ENCODE measurements at regions not wholly inside any gene's neighbourhood (a gene's known extent, or its start where the extent isn't known, plus 50 kb on each side); places are given as distances from the start of the nearest gene placed in this dataset.

DNA sequence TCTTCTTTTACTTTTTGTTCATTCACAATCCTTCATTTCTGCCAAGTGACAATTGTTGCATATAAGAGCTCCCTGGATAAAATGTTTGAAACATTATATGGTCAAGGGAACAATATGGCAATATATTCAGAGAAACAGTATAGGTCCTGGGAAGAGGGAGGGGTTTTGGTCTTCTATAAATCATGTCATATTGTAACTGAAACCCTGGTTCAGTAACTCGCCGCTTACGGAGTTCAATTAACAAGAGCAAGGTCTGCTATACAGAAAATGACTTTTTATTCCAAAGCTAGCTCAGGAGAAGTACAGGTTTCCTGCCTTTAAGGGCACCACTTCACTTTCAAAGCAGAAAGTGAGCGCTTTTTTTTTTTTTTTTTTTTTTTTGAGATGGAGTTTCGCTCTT lies 522.1 kb upstream of the TGFBR2 start:
- Histone ChIP-seq H3K4ac (ENCODE audit: low read depth, low read length) (no peak overlapping the region), H2AK9ac (replicated peaks; ENCODE audit: low read depth, low read length, poor library complexity) (no peak overlapping the region), H3K9me3 (ENCODE audit: control insufficient read depth, insufficient read depth, low read length) (no peaks in the 10 kb centered on the region), H2BK120ac (ENCODE audit: low read depth, low read length) (no peak overlapping the region), H3K9me1 (ENCODE audit: insufficient read depth, low read length) (peaks cover 3% of the 10 kb centered on the region; the same call in 1 of the 2 replicates), H3K14ac (replicated peaks; ENCODE audit: low read depth, low read length) (no peak overlapping the region), H4K5ac (ENCODE audit: low read depth, low read length) (no peak overlapping the region), H3K9ac (ENCODE audit: low read depth, low read length) (no peak overlapping the region), H3K23ac (ENCODE audit: low read depth, low read length) (no peak overlapping the region), H2BK20ac (ENCODE audit: low read depth, low read length) (no peak overlapping the region), H4K8ac (ENCODE audit: low read depth in 2 of 2, low read length in 2 of 2) (no peak overlapping the region), H2AK5ac (ENCODE audit: low read depth, low read length) (no peak overlapping the region), H3K56ac (ENCODE audit: extremely low read depth, insufficient read depth, low read length) (no peak overlapping the region), H4K20me1 (ENCODE audit: insufficient read depth, low read length) (no peaks in the 10 kb centered on the region), H3K4me3 (ENCODE audit: insufficient read depth, low read depth, low read length) (no peak overlapping the region), H2AFZ (replicated peaks; ENCODE audit: low read length, poor library complexity) (no peak overlapping the region), H2BK15ac (ENCODE audit: low read depth, low read length) (no peak overlapping the region), H4K91ac (ENCODE audit: insufficient read depth, low read depth, low read length) (no peak overlapping the region), H3K4me1 (ENCODE audit: control insufficient read depth, insufficient read depth, low read length) (no peaks in the 10 kb centered on the region), H3K36me3 (ENCODE audit: control insufficient read depth, insufficient read depth, low read length) (no peaks in the 10 kb centered on the region), H3K18ac (ENCODE audit: low read depth, low read length) (no peak overlapping the region), H3K27me3 (ENCODE audit: control insufficient read depth, insufficient read depth, low read length) (no peaks in the 10 kb centered on the region), H3K27ac (ENCODE audit: insufficient read depth, low read length) (no peak overlapping the region), H3K79me1 (ENCODE audit: low read depth in 1 of 2, low read length in 2 of 2) (no peaks in the 10 kb centered on the region), H2BK5ac (ENCODE audit: low read depth, low read length, poor library complexity, severe bottlenecking) (no peak overlapping the region), H3K4me2 (ENCODE audit: low read depth, low read length) (no peak overlapping the region)
- in situ Hi-C loops (cut with MboI; ENCODE audit: low sequenced_read_pairs): no loop called here
- POLR2A ChIA-PET (ENCODE audit: unreplicated experiment): no interaction called here
- BruUV-seq (replicated peaks): no TSS peak
- TF ChIP-seq RAD21 (IDR thresholded peaks at IDR 0.05; ENCODE audit: low read length) (no peak), NFE2L2 (IDR thresholded peaks at IDR 0.05; ENCODE audit: low read depth, low read length) (no peak), MAZ (IDR thresholded peaks at IDR 0.05; ENCODE audit: borderline replicate concordance, low read depth, low read length) (no peak), POLR2A (IDR thresholded peaks at IDR 0.05; ENCODE audit: low read depth, low read length) (no peak), MXI1 (IDR thresholded peaks at IDR 0.05; ENCODE audit: borderline replicate concordance, low read depth, low read length) (no peak), CEBPB (IDR thresholded peaks at IDR 0.05; ENCODE audit: low read depth, low read length) (no peak), MAFK (IDR thresholded peaks at IDR 0.05; ENCODE audit: low read depth, low read length) (no peak), SMC3 (IDR thresholded peaks at IDR 0.05; ENCODE audit: low read depth, low read length) (no peak), RCOR1 (IDR thresholded peaks at IDR 0.05; ENCODE audit: insufficient replicate concordance, low read length) (no peak), BHLHE40 (IDR thresholded peaks at IDR 0.05; ENCODE audit: low read depth, low read length) (no peak), RFX5 (IDR thresholded peaks at IDR 0.05; ENCODE audit: low read depth, low read length) (no peak), FOS (IDR thresholded peaks at IDR 0.05; ENCODE audit: low read depth, low read length) (no peak), CHD1 (IDR thresholded peaks at IDR 0.05; ENCODE audit: low read depth, low read length) (no peak)
- TF ChIP-seq, protein P1, sequence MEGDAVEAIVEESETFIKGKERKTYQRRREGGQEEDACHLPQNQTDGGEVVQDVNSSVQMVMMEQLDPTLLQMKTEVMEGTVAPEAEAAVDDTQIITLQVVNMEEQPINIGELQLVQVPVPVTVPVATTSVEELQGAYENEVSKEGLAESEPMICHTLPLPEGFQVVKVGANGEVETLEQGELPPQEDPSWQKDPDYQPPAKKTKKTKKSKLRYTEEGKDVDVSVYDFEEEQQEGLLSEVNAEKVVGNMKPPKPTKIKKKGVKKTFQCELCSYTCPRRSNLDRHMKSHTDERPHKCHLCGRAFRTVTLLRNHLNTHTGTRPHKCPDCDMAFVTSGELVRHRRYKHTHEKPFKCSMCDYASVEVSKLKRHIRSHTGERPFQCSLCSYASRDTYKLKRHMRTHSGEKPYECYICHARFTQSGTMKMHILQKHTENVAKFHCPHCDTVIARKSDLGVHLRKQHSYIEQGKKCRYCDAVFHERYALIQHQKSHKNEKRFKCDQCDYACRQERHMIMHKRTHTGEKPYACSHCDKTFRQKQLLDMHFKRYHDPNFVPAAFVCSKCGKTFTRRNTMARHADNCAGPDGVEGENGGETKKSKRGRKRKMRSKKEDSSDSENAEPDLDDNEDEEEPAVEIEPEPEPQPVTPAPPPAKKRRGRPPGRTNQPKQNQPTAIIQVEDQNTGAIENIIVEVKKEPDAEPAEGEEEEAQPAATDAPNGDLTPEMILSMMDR (conservative IDR thresholded peaks at IDR 0.05; ENCODE audit: low read depth, low read length): no peak
- TF ChIP-seq, protein P2, sequence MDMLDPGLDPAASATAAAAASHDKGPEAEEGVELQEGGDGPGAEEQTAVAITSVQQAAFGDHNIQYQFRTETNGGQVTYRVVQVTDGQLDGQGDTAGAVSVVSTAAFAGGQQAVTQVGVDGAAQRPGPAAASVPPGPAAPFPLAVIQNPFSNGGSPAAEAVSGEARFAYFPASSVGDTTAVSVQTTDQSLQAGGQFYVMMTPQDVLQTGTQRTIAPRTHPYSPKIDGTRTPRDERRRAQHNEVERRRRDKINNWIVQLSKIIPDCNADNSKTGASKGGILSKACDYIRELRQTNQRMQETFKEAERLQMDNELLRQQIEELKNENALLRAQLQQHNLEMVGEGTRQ (IDR thresholded peaks at IDR 0.05; ENCODE audit: low read depth, low read length): no peak
- TF ChIP-seq, protein P3, sequence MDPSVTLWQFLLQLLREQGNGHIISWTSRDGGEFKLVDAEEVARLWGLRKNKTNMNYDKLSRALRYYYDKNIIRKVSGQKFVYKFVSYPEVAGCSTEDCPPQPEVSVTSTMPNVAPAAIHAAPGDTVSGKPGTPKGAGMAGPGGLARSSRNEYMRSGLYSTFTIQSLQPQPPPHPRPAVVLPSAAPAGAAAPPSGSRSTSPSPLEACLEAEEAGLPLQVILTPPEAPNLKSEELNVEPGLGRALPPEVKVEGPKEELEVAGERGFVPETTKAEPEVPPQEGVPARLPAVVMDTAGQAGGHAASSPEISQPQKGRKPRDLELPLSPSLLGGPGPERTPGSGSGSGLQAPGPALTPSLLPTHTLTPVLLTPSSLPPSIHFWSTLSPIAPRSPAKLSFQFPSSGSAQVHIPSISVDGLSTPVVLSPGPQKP (IDR thresholded peaks at IDR 0.05; ENCODE audit: borderline replicate concordance, low read depth, low read length): no peak
- WGBS, 2 experiments (ENCODE audit: extremely low coverage in 2 of 2, insufficient read length in 1 of 2): no CpG with 5 or more reads among the region's 5 CpGs
- CTCF ChIA-PET: no interaction called here
- intact Hi-C loops (cut with micrococcal nuclease): no loop called here
- dilution Hi-C loops (cut with HindIII; ENCODE audit: low sequenced_read_pairs, unreplicated experiment): no loop called here
- DNase-seq (no peak), ATAC-seq (ENCODE audit: low read depth) (no peak)

Measured in IMR-90 (cell line).